Neural cell (in vitro differentiated cells): ENCODE measurements at regions not wholly inside any gene's neighbourhood (a gene's known extent, or its start where the extent isn't known, plus 50 kb on each side); places are given as distances from the start of the nearest gene placed in this dataset.

Experiments used
- H2AFZ ChIP-seq: fragments of 200-600, 300-800 bp; sonication (generic), shearing (Covaris generic); 2 replicates; pipeline ENCODE4 v1.6.0; 2014; ENCODE audit warnings: low read depth, mild to moderate bottlenecking, antibody characterized with exemption, low read length, moderate library complexity
- H3F3A ChIP-seq: fragments of 200-600 bp; shearing (Covaris generic); 2 replicates; pipeline ENCODE4 v1.6.1; 2016; ENCODE audit warnings: mild to moderate bottlenecking, moderate library complexity, mixed read lengths, antibody characterized with exemption, low read length; ENCODE audit not compliant: insufficient read depth, poor library complexity, severe bottlenecking
- H3K27ac ChIP-seq: fragments of 200-600, 300-800 bp; sonication (generic), shearing (Covaris generic); 2 replicates; pipeline ENCODE4 v1.5.1; 2014; ENCODE audit warnings: mild to moderate bottlenecking, low read length, moderate library complexity
- H3K27me3 ChIP-seq: fragments of 300-800, 200-600 bp; sonication (generic), shearing (Covaris generic); 2 replicates; pipeline ENCODE4 v1.6.0; 2014; ENCODE audit warnings: mild to moderate bottlenecking, low read depth, low read length, moderate library complexity; ENCODE audit not compliant: insufficient read depth
- H3K36me3 ChIP-seq: fragments of 300-800, 200-600 bp; sonication (generic), shearing (Covaris generic); 2 replicates; pipeline ENCODE4 v1.5.1; 2014; ENCODE audit warnings: mild to moderate bottlenecking, antibody characterized with exemption, low read length, moderate library complexity; ENCODE audit not compliant: insufficient read depth
- H3K4me2 ChIP-seq: fragments of 300-800, 200-600 bp; sonication (generic), shearing (Covaris generic); 2 replicates; pipeline ENCODE4 v1.6.0; 2014; ENCODE audit warnings: mild to moderate bottlenecking, low read length
- H3K4me3 ChIP-seq: fragments of 300-800, 200-600 bp; sonication (generic), shearing (Covaris generic); 2 replicates; pipeline ENCODE4 v1.5.1; 2014; ENCODE audit warnings: mild to moderate bottlenecking, low read length, moderate library complexity
- H3K79me2 ChIP-seq: fragments of 200-600 bp; shearing (Covaris generic); replicated peaks from 2 replicates; pipeline ENCODE4 v1.6.0; 2014; ENCODE audit warnings: mild to moderate bottlenecking, low read length, moderate library complexity; ENCODE audit not compliant: insufficient read depth
- H3K9ac ChIP-seq: fragments of 300-800, 200-600 bp; sonication (generic), shearing (Covaris generic); 2 replicates; pipeline ENCODE4 v1.6.1; 2016; ENCODE audit warnings: mild to moderate bottlenecking, low read length, mixed read lengths
- H3K9me2 ChIP-seq: fragments of 200-600 bp; shearing (Covaris generic); 2 replicates; pipeline ENCODE4 v1.6.1; 2016; ENCODE audit warnings: mild to moderate bottlenecking, low read length, mixed read lengths; ENCODE audit not compliant: insufficient read depth
- H3K9me3 ChIP-seq: fragments of 200-600, 300-800 bp; sonication (generic), shearing (Covaris generic); 2 replicates; pipeline ENCODE4 v1.6.1; 2016; ENCODE audit warnings: mild to moderate bottlenecking, mixed run types, low read length, moderate library complexity, mixed read lengths
- H4K20me1 ChIP-seq: fragments of 200-600 bp; shearing (Covaris generic); 2 replicates; pipeline ENCODE4 v1.6.1; 2016; ENCODE audit warnings: mild to moderate bottlenecking, mixed run types; ENCODE audit not compliant: insufficient read depth
- EP300 ChIP-seq: fragments of 450-650 bp; conservative IDR thresholded peaks from 2 replicates; pipeline ENCODE4 v1.6.1; 2014; ENCODE audit warnings: antibody characterized with exemption, mild to moderate bottlenecking, moderate library complexity; ENCODE audit not compliant: poor library complexity, severe bottlenecking
- EZH2 ChIP-seq: fragments of 200-600, 300-800 bp; shearing (Covaris generic), sonication (generic); IDR thresholded peaks from 2 replicates; pipeline ENCODE4 v1.6.1; 2014; ENCODE audit warnings: antibody characterized with exemption, low read length, borderline replicate concordance, mild to moderate bottlenecking; ENCODE audit not compliant: insufficient read depth, poor library complexity, severe bottlenecking
- MXI1 ChIP-seq: fragments of 450-650 bp; conservative IDR thresholded peaks from 2 replicates; pipeline ENCODE4 v1.6.1; 2014; ENCODE audit warnings: antibody characterized with exemption, mild to moderate bottlenecking; ENCODE audit not compliant: poor library complexity, severe bottlenecking
- POLR2AphosphoS5 ChIP-seq: IDR thresholded peaks from 2 replicates; pipeline ENCODE4 v1.6.1; 2012
- RAD21 ChIP-seq: fragments of 450-650 bp; conservative IDR thresholded peaks from 2 replicates; pipeline ENCODE4 v1.6.1; 2014; ENCODE audit warnings: antibody characterized with exemption, mild to moderate bottlenecking, moderate library complexity
- SMC3 ChIP-seq: fragments of 450-650 bp; conservative IDR thresholded peaks from 2 replicates; pipeline ENCODE4 v1.6.1; 2014; ENCODE audit warnings: antibody characterized with exemption, mild to moderate bottlenecking, moderate library complexity; ENCODE audit not compliant: poor library complexity
- TAF1 ChIP-seq: IDR thresholded peaks from 2 replicates; pipeline ENCODE4 v1.6.1; 2012; ENCODE audit warnings: low read depth
- TF ChIP-seq, protein P1 (sequence below): IDR thresholded peaks from 2 replicates; pipeline ENCODE4 v1.6.1; 2012; ENCODE audit warnings: borderline replicate concordance
- TF ChIP-seq, protein P2 (sequence below): fragments of 450-650 bp; IDR thresholded peaks from 2 replicates; pipeline ENCODE4 v1.5.1; 2014; ENCODE audit warnings: antibody characterized with exemption, mild to moderate bottlenecking, moderate library complexity; ENCODE audit not compliant: poor library complexity, severe bottlenecking

DNA sequence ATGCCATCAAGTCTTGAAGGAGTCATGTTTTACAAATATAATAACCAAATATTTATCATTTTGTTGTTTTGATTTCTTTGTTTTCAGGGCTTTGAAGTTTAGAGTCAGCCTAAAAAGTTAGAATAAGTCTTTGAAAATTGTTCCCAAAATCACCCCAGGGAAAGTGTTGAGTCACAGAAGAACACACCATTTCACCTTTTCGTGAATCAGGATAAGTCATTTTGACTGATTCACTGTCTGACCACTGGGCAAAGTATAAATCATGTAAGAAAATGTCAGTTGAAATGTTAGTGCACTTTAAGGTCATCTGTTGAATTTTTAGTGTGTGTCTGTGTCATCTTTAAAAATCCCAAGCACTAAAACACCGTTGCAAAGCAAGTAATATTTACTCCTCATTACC, 1320.1 kb downstream of the RPA4 start:
- H3K36me3 ChIP-seq = no peaks in the 10 kb centered on the region
- H2AFZ ChIP-seq = no peak overlapping the region
- no peak overlapping the region for H3K4me3 ChIP-seq
- no peak for TF ChIP-seq SMC3
- TF ChIP-seq MXI1 = no peak
- TF ChIP-seq, protein P1, sequence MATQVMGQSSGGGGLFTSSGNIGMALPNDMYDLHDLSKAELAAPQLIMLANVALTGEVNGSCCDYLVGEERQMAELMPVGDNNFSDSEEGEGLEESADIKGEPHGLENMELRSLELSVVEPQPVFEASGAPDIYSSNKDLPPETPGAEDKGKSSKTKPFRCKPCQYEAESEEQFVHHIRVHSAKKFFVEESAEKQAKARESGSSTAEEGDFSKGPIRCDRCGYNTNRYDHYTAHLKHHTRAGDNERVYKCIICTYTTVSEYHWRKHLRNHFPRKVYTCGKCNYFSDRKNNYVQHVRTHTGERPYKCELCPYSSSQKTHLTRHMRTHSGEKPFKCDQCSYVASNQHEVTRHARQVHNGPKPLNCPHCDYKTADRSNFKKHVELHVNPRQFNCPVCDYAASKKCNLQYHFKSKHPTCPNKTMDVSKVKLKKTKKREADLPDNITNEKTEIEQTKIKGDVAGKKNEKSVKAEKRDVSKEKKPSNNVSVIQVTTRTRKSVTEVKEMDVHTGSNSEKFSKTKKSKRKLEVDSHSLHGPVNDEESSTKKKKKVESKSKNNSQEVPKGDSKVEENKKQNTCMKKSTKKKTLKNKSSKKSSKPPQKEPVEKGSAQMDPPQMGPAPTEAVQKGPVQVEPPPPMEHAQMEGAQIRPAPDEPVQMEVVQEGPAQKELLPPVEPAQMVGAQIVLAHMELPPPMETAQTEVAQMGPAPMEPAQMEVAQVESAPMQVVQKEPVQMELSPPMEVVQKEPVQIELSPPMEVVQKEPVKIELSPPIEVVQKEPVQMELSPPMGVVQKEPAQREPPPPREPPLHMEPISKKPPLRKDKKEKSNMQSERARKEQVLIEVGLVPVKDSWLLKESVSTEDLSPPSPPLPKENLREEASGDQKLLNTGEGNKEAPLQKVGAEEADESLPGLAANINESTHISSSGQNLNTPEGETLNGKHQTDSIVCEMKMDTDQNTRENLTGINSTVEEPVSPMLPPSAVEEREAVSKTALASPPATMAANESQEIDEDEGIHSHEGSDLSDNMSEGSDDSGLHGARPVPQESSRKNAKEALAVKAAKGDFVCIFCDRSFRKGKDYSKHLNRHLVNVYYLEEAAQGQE = no peak
- TF ChIP-seq TAF1 = no peak
- TF ChIP-seq, protein P2, sequence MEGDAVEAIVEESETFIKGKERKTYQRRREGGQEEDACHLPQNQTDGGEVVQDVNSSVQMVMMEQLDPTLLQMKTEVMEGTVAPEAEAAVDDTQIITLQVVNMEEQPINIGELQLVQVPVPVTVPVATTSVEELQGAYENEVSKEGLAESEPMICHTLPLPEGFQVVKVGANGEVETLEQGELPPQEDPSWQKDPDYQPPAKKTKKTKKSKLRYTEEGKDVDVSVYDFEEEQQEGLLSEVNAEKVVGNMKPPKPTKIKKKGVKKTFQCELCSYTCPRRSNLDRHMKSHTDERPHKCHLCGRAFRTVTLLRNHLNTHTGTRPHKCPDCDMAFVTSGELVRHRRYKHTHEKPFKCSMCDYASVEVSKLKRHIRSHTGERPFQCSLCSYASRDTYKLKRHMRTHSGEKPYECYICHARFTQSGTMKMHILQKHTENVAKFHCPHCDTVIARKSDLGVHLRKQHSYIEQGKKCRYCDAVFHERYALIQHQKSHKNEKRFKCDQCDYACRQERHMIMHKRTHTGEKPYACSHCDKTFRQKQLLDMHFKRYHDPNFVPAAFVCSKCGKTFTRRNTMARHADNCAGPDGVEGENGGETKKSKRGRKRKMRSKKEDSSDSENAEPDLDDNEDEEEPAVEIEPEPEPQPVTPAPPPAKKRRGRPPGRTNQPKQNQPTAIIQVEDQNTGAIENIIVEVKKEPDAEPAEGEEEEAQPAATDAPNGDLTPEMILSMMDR = no peak
- TF ChIP-seq EZH2 = no peak
- TF ChIP-seq POLR2AphosphoS5 = no peak
- no peak for TF ChIP-seq RAD21
- TF ChIP-seq EP300 = no peak
- no peaks in the 10 kb centered on the region for H3K9me3 ChIP-seq
- no peaks in the 10 kb centered on the region for H3F3A ChIP-seq
- H3K27ac ChIP-seq = no peak overlapping the region
- no peaks in the 10 kb centered on the region for H3K27me3 ChIP-seq
- H3K9ac ChIP-seq = no peak overlapping the region
- H3K4me2 ChIP-seq = no peak overlapping the region
- H3K9me2 ChIP-seq = no peaks in the 10 kb centered on the region
- no peaks in the 10 kb centered on the region for H3K79me2 ChIP-seq
- no peaks in the 10 kb centered on the region for H4K20me1 ChIP-seq

DNA sequence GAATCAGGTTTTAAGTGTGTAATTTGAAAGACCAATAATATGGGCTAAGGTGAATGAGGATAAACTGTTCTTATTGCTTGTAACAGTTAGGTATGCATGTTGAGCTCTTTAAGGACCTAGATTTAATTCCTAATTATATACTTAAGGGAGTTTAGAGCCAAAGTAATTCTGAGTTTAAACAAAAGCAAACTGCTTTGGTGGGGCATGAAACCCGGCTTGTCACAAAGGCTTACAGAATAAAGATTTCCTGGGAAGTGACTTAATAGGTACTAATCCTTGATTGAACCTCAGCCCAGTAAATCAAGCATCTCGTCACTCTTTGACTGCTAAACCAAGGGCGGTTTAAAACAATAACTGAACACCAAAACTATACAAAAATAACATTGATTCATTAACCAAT, 1324.2 kb downstream of the RPA4 start:
- TF ChIP-seq, protein P1 = no peak
- TF ChIP-seq RAD21 = no peak
- no peak for TF ChIP-seq POLR2AphosphoS5
- TF ChIP-seq EP300 = no peak
- TF ChIP-seq MXI1 = no peak
- TF ChIP-seq EZH2 = no peak
- no peak for TF ChIP-seq TAF1
- no peak for TF ChIP-seq SMC3
- Histone ChIP-seq H3K79me2 (no peaks in the 10 kb centered on the region), H3K27ac (no peak overlapping the region), H3K27me3 (no peaks in the 10 kb centered on the region), H4K20me1 (no peaks in the 10 kb centered on the region), H3F3A (no peaks in the 10 kb centered on the region), H2AFZ (no peak overlapping the region), H3K36me3 (no peaks in the 10 kb centered on the region), H3K4me2 (no peak overlapping the region), H3K9me3 (no peaks in the 10 kb centered on the region), H3K9ac (no peak overlapping the region), H3K9me2 (no peaks in the 10 kb centered on the region), H3K4me3 (no peak overlapping the region)
